ENCODE measurements at regions not wholly inside any gene's neighbourhood (a gene's known extent, or its start where the extent isn't known, plus 50 kb on each side); places are given as distances from the start of the nearest gene placed in this dataset.

- Mint-ChIP-seq H3K27me3 (ENCODE audit: insufficient read depth, low read depth) (peaks cover 11% of the 10 kb centered on the region), H3K27ac (no peak overlapping the region), H3K4me1 (peaks cover 9% of the 10 kb centered on the region), H3K9me3 (peaks cover 18% of the 10 kb centered on the region), H3K4me3 (no peak overlapping the region), H3K36me3 (no peaks in the 10 kb centered on the region)
- Histone ChIP-seq H4K20me1 (ENCODE audit: low read depth) (no peaks in the 10 kb centered on the region), H3F3A (ENCODE audit: low read depth) (peaks cover 6% of the 10 kb centered on the region), H3K79me2 (ENCODE audit: low read depth) (no peaks in the 10 kb centered on the region), H3K27me3 (no peaks in the 10 kb centered on the region), H3K4me3 (no peak overlapping the region), H3K4me1 (peaks cover 7% of the 10 kb centered on the region), H3K4me2 (no peak overlapping the region), H3K9ac (no peak overlapping the region), H3K9me3 (ENCODE audit: low read depth) (peaks cover 5% of the 10 kb centered on the region), H2AFZ (replicated peaks) (no peak overlapping the region), H3K27ac (no peak overlapping the region), H3K36me3 (no peaks in the 10 kb centered on the region)
- no peak for TF ChIP-seq EZH2phosphoT487 (IDR thresholded peaks at IDR 0.05)
- TF ChIP-seq EZH2 (IDR thresholded peaks at IDR 0.05), result no peak
- no peak for TF ChIP-seq CTCF (IDR thresholded peaks at IDR 0.05)
- DNase-seq (ENCODE audit: low spot score), result no peak
These were observed 62.4 kb upstream of the RBM24 start for GRCh38 chr6:17218749-17219093.

GRCh38 chr6:17219098-17219497, 62.1 kb upstream of the RBM24 start:
- Mint-ChIP-seq H3K4me3 (no peak overlapping the region), H3K9me3 (peaks cover 18% of the 10 kb centered on the region), H3K4me1 (peaks cover 5% of the 10 kb centered on the region), H3K36me3 (no peaks in the 10 kb centered on the region), H3K27me3 (ENCODE audit: insufficient read depth, low read depth) (peaks cover 10% of the 10 kb centered on the region), H3K27ac (peak overlapping the region; percentile 26)
- H2AFZ ChIP-seq (replicated peaks), result no peak overlapping the region
- no peaks in the 10 kb centered on the region for H3K79me2 ChIP-seq (ENCODE audit: low read depth)
- no peak for DNase-seq (ENCODE audit: low spot score)
- TF ChIP-seq CTCF (IDR thresholded peaks at IDR 0.05) (no peak), EZH2 (IDR thresholded peaks at IDR 0.05) (no peak)
- H3K9me3 ChIP-seq (ENCODE audit: low read depth), result peaks cover 5% of the 10 kb centered on the region
- H3K27me3 ChIP-seq, result no peaks in the 10 kb centered on the region
- H3K9ac ChIP-seq, result no peak overlapping the region
- no peak overlapping the region for H3K4me2 ChIP-seq
- H3K27ac ChIP-seq, result no peak overlapping the region
- no peak overlapping the region for H3K4me3 ChIP-seq
- H3F3A ChIP-seq (ENCODE audit: low read depth), result peaks cover 3% of the 10 kb centered on the region
- H4K20me1 ChIP-seq (ENCODE audit: low read depth), result no peaks in the 10 kb centered on the region
- H3K4me1 ChIP-seq, result peaks cover 3% of the 10 kb centered on the region
- no peaks in the 10 kb centered on the region for H3K36me3 ChIP-seq

- Histone ChIP-seq H3F3A (ENCODE audit: low read depth) (no peaks in the 10 kb centered on the region), H3K9ac (no peak overlapping the region), H3K79me2 (ENCODE audit: low read depth) (no peaks in the 10 kb centered on the region), H3K27me3 (no peaks in the 10 kb centered on the region), H3K4me2 (no peak overlapping the region), H3K9me3 (ENCODE audit: low read depth) (no peaks in the 10 kb centered on the region), H3K4me1 (no peaks in the 10 kb centered on the region), H4K20me1 (ENCODE audit: low read depth) (no peaks in the 10 kb centered on the region), H3K36me3 (no peaks in the 10 kb centered on the region), H3K27ac (no peak overlapping the region), H3K4me3 (no peak overlapping the region), H2AFZ (replicated peaks) (peak overlapping the region; percentile 65)
- Mint-ChIP-seq H3K4me1 (peaks cover 3% of the 10 kb centered on the region), H3K36me3 (no peaks in the 10 kb centered on the region), H3K27me3 (ENCODE audit: insufficient read depth, low read depth) (peaks cover 11% of the 10 kb centered on the region), H3K27ac (no peak overlapping the region), H3K4me3 (no peak overlapping the region), H3K9me3 (peaks cover 12% of the 10 kb centered on the region)
- TF ChIP-seq EZH2 (IDR thresholded peaks at IDR 0.05), result no peak
- TF ChIP-seq CTCF (IDR thresholded peaks at IDR 0.05), result no peak
- TF ChIP-seq EZH2phosphoT487 (IDR thresholded peaks at IDR 0.05), result no peak
- no peak for DNase-seq (ENCODE audit: low spot score)
These were observed 60.9 kb upstream of the RBM24 start for GRCh38 chr6:17220040-17220910.

Measured in neural progenitor cell (in vitro differentiated cells).